RWPE2 (cell line): ENCODE measurements at regions not wholly inside any gene's neighbourhood (a gene's known extent, or its start where the extent isn't known, plus 50 kb on each side); places are given as distances from the start of the nearest gene placed in this dataset.

Source experiments
- ATAC-seq: fragments of 200-7000 bp; cut with Tn5 transposase; 3 replicates; pipeline ENCODE4 v1.9.1; 2021; ENCODE audit warnings: low read depth
- DNase-seq: peaks from one replicate; pipeline ENCODE4 v3.0.0-alpha.2; 2020; ENCODE audit warnings: low spot score
- H3K27ac ChIP-seq: fragments of 450-650 bp; 2 replicates; pipeline ENCODE4 v1.5.1; 2017; ENCODE audit warnings: mild to moderate bottlenecking; ENCODE audit not compliant: poor library complexity, severe bottlenecking
- H3K27me3 ChIP-seq: fragments of 250-450 bp; sonication (Bioruptor Pico); 2 replicates; pipeline ENCODE4 v1.5.1; 2021; ENCODE audit warnings: mild to moderate bottlenecking, moderate library complexity; ENCODE audit not compliant: insufficient read depth, poor library complexity, severe bottlenecking
- H3K36me3 ChIP-seq: fragments of 250-450 bp; sonication (Bioruptor Pico); 2 replicates; pipeline ENCODE4 v1.5.1; 2020; ENCODE audit warnings: low read depth, mild to moderate bottlenecking, moderate library complexity
- H3K4me1 ChIP-seq: fragments of 250-450 bp; sonication (Bioruptor Pico); 2 replicates; pipeline ENCODE4 v1.5.1; 2021; ENCODE audit warnings: mild to moderate bottlenecking, moderate library complexity; ENCODE audit not compliant: insufficient read depth, poor library complexity, severe bottlenecking
- H3K4me3 ChIP-seq: fragments of 250-450 bp; sonication (Bioruptor Pico); 2 replicates; pipeline ENCODE4 v1.5.1; 2021; ENCODE audit warnings: mild to moderate bottlenecking, moderate library complexity; ENCODE audit not compliant: severe bottlenecking
- H3K9me3 ChIP-seq: fragments of 250-450 bp; sonication (Bioruptor Pico); 2 replicates; pipeline ENCODE4 v1.5.1; 2021; ENCODE audit warnings: mild to moderate bottlenecking, moderate library complexity; ENCODE audit not compliant: severe bottlenecking
- CTCF ChIP-seq: fragments of 450-650 bp; IDR thresholded peaks from one replicate; pipeline ENCODE4 v1.5.1; 2017; ENCODE audit warnings: mild to moderate bottlenecking, moderate library complexity; ENCODE audit not compliant: poor library complexity, severe bottlenecking

- H3K4me3 ChIP-seq: no peak overlapping the region
- no peak for TF ChIP-seq CTCF
- H3K36me3 ChIP-seq: no peaks in the 10 kb centered on the region
- no peak for ATAC-seq
- no peak overlapping the region for H3K27ac ChIP-seq
- DNase-seq: no peak
- no peaks in the 10 kb centered on the region for H3K9me3 ChIP-seq
- no peaks in the 10 kb centered on the region for H3K27me3 ChIP-seq
- H3K4me1 ChIP-seq: no peaks in the 10 kb centered on the region
These were observed 259.3 kb upstream of the IGFBP7 start for GRCh38 chr4:57369446-57369845.

- no peaks in the 10 kb centered on the region for H3K9me3 ChIP-seq
- no peak overlapping the region for H3K4me3 ChIP-seq
- no peak for ATAC-seq
- no peaks in the 10 kb centered on the region for H3K4me1 ChIP-seq
- no peak for TF ChIP-seq CTCF
- no peaks in the 10 kb centered on the region for H3K36me3 ChIP-seq
- no peak overlapping the region for H3K27ac ChIP-seq
- no peak for DNase-seq
- no peaks in the 10 kb centered on the region for H3K27me3 ChIP-seq
These were observed 254.1 kb upstream of the IGFBP7 start for GRCh38 chr4:57364255-57364654.

- H3K36me3 ChIP-seq: no peaks in the 10 kb centered on the region
- no peak overlapping the region for H3K4me3 ChIP-seq
- no peak for TF ChIP-seq CTCF
- no peaks in the 10 kb centered on the region for H3K4me1 ChIP-seq
- no peak overlapping the region for H3K27ac ChIP-seq
- ATAC-seq: no peak
- DNase-seq: no peak
- no peaks in the 10 kb centered on the region for H3K27me3 ChIP-seq
- no peaks in the 10 kb centered on the region for H3K9me3 ChIP-seq
These were observed 253.2 kb upstream of the IGFBP7 start for GRCh38 chr4:57363346-57363745.

GRCh38 chr4:57360681-57361080 is 250.5 kb upstream of the IGFBP7 start:
- DNase-seq (no peak), ATAC-seq (no peak)
- H3K27ac ChIP-seq: no peak overlapping the region
- H3K4me1 ChIP-seq: no peaks in the 10 kb centered on the region
- H3K36me3 ChIP-seq: no peaks in the 10 kb centered on the region
- no peaks in the 10 kb centered on the region for H3K9me3 ChIP-seq
- no peak for TF ChIP-seq CTCF
- no peaks in the 10 kb centered on the region for H3K27me3 ChIP-seq
- H3K4me3 ChIP-seq: no peak overlapping the region

- DNase-seq (no peak), ATAC-seq (no peak)
- no peak for TF ChIP-seq CTCF
- H3K27me3 ChIP-seq: no peaks in the 10 kb centered on the region
- no peak overlapping the region for H3K4me3 ChIP-seq
- no peaks in the 10 kb centered on the region for H3K36me3 ChIP-seq
- no peaks in the 10 kb centered on the region for H3K9me3 ChIP-seq
- no peak overlapping the region for H3K27ac ChIP-seq
- no peaks in the 10 kb centered on the region for H3K4me1 ChIP-seq
These were observed 245.0 kb upstream of the IGFBP7 start for GRCh38 chr4:57355101-57355665.
